Stomach (tissue), 8 donors: ENCODE measurements at regions not wholly inside any gene's neighbourhood (a gene's known extent, or its start where the extent isn't known, plus 50 kb on each side); places are given as distances from the start of the nearest gene placed in this dataset.
A peak's percentile ranks its signal among the peaks of the same experiment; 100 is the strongest.

Experiments used
- DNase-seq, 2 donors: peaks; one replicate each; pipeline versions ENCODE4 v3.0.0 to v3.0.0-alpha.2; 2013 to 2019
- H3K27ac ChIP-seq, 5 donors: fragments of 200-600 bp in 4 of 5; sonication (generic) in 4 of 5; one replicate each; pipeline ENCODE4 v1.5.1; 2013 to 2019; ENCODE audit warnings: mild to moderate bottlenecking in 1 of 5, moderate library complexity in 1 of 5
- H3K27me3 ChIP-seq, 3 donors: fragments of 200-600 bp; sonication (generic); one replicate each; pipeline ENCODE4 v1.5.1; 2017 to 2019; ENCODE audit warnings: mixed run types in 1 of 3
- H3K36me3 ChIP-seq, 4 donors: fragments of 200-600 bp; sonication (generic); 1 replicate in 3 of 4; 2 replicates in 1 of 4; pipeline ENCODE4 v1.5.1; 2016 to 2019
- H3K4me1 ChIP-seq, 4 donors: fragments of 200-600 bp; sonication (generic); one replicate each; pipeline ENCODE4 v1.5.1; 2016 to 2019
- H3K4me3 ChIP-seq, 4 donors: fragments of 200-600 bp; sonication (generic) in 3 of 4; one replicate each; pipeline ENCODE4 v1.5.1; 2016 to 2019; ENCODE audit warnings: mild to moderate bottlenecking in 1 of 4
- H3K9me3 ChIP-seq, 4 donors: fragments of 200-600 bp; sonication (generic); one replicate each; pipeline ENCODE4 v1.5.1; 2016 to 2019
- EP300 ChIP-seq: sonication (generic); formaldehyde crosslinking; IDR thresholded peaks from one replicate; pipeline ENCODE4 v1.6.1; 2017; ENCODE audit warnings: antibody characterized with exemption
- POLR2A ChIP-seq, 4 donors: fragments of 450-650 bp; IDR thresholded peaks; one replicate each; pipeline ENCODE4 v1.6.1; 2016; ENCODE audit warnings: antibody characterized with exemption in 4 of 4, control low read depth in 2 of 4, mild to moderate bottlenecking in 1 of 4, moderate library complexity in 1 of 4
- POLR2AphosphoS5 ChIP-seq, 3 donors: sonication (generic); formaldehyde crosslinking; IDR thresholded peaks; one replicate each; pipeline ENCODE4 v1.6.1; 2016; ENCODE audit warnings: antibody characterized with exemption in 3 of 3
- WGBS, 5 donors: extraction: QIAGEN DNeasy Blood & Tissue Kit in 3 of 5; methylation state at CpG; one replicate each; pipeline versions ENCODE4 v1.1.5 to v1.1.7; 2013 to 2018; 5-methylcytosine and 5-hydroxymethylcytosine counted together
- intact Hi-C: fragments of 100-400 bp; cut with DNase I; formaldehyde crosslinking; loops from one replicate; pipeline ENCODE4 v1.15.1; 2023; ENCODE audit warnings: low total_unique reads
- TF ChIP-seq, protein P1 (sequence below), 7 experiments: fragments of 450-650 bp in 4 of 7; fragments of 200-600 bp in 3 of 7; sonication (generic) in 3 of 7; IDR thresholded peaks; one replicate each; pipeline ENCODE4 v1.5.1; 2016 to 2019; ENCODE audit warnings: antibody characterized with exemption in 7 of 7, control low read depth in 2 of 7, mild to moderate bottlenecking in 1 of 7
- donor health status: healthy with polysubstance abuse.
- donor health status: Bipolar disorder and iron deficiency.
- donor health status: healthy.

DNA sequence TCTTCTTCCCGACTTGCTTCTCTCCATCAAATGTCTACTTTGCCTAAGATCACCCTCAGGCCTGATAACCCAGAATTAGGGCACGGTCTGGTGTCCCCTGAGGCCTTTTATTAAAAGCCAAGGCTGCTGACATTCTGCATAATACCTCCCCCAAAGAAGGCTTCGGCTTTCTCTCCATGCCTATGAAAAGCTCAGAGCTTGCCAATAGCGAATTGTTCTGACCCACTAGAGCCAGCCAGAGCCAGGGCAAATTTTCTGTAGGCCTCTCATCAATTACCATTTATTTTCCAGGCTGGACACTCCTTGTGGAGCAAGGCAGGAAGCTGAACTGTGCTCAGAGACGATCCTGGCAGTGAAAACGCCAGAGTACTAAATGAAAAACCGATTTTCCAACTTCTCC, 64.3 kb upstream of the ADRB1 start:
- no peak overlapping the region for H3K27ac ChIP-seq
- WGBS, 5 donors = 81 to 91% (median 91%) methylated on average over 7 of the region's 7 CpGs
- TF ChIP-seq, protein P1, sequence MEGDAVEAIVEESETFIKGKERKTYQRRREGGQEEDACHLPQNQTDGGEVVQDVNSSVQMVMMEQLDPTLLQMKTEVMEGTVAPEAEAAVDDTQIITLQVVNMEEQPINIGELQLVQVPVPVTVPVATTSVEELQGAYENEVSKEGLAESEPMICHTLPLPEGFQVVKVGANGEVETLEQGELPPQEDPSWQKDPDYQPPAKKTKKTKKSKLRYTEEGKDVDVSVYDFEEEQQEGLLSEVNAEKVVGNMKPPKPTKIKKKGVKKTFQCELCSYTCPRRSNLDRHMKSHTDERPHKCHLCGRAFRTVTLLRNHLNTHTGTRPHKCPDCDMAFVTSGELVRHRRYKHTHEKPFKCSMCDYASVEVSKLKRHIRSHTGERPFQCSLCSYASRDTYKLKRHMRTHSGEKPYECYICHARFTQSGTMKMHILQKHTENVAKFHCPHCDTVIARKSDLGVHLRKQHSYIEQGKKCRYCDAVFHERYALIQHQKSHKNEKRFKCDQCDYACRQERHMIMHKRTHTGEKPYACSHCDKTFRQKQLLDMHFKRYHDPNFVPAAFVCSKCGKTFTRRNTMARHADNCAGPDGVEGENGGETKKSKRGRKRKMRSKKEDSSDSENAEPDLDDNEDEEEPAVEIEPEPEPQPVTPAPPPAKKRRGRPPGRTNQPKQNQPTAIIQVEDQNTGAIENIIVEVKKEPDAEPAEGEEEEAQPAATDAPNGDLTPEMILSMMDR (IDR thresholded peaks at IDR 0.05) = no peak
- no peak for TF ChIP-seq POLR2A (IDR thresholded peaks at IDR 0.05)
- no peak for TF ChIP-seq POLR2AphosphoS5 (IDR thresholded peaks at IDR 0.05)
- TF ChIP-seq EP300 = no peak
- no peak for DNase-seq
- no peak overlapping the region for H3K4me3 ChIP-seq
- intact Hi-C loops = no loop called here
- no peaks in the 10 kb centered on the region for H3K27me3 ChIP-seq
- peaks cover 11 to 16% (median 13%) of the 10 kb centered on the region in 4 donors for H3K4me1 ChIP-seq
- no peaks in the 10 kb centered on the region for H3K36me3 ChIP-seq
- H3K9me3 ChIP-seq = no peaks in the 10 kb centered on the region

- no peaks in the 10 kb centered on the region for H3K9me3 ChIP-seq
- DNase-seq = no peak
- peaks cover 11 to 16% (median 13%) of the 10 kb centered on the region in 4 donors for H3K4me1 ChIP-seq
- H3K36me3 ChIP-seq = no peaks in the 10 kb centered on the region
- intact Hi-C loops = no loop called here
- TF ChIP-seq POLR2AphosphoS5 (IDR thresholded peaks at IDR 0.05) (no peak), POLR2A (IDR thresholded peaks at IDR 0.05) (no peak), EP300 (no peak)
- TF ChIP-seq, protein P1 (IDR thresholded peaks at IDR 0.05) = no peak
- H3K27me3 ChIP-seq = no peaks in the 10 kb centered on the region
- no peak overlapping the region for H3K27ac ChIP-seq
- 81 to 93% (median 84%) methylated on average over 3 of the region's 3 CpGs for WGBS, 5 donors
- no peak overlapping the region for H3K4me3 ChIP-seq
Observed at GRCh38 chr10:113980408-113981087, 63.1 kb upstream of the ADRB1 start.

- intact Hi-C loops = no loop called here
- H3K36me3 ChIP-seq = no peaks in the 10 kb centered on the region
- H3K9me3 ChIP-seq = no peaks in the 10 kb centered on the region
- TF ChIP-seq POLR2A (IDR thresholded peaks at IDR 0.05) = no peak
- TF ChIP-seq, protein P1 (IDR thresholded peaks at IDR 0.05) = no peak
- no peak for TF ChIP-seq EP300
- no peak for TF ChIP-seq POLR2AphosphoS5 (IDR thresholded peaks at IDR 0.05)
- no peak for DNase-seq
- H3K27ac ChIP-seq = peak overlapping the region; percentile 35 to 82 (median 61)
- no peaks in the 10 kb centered on the region for H3K27me3 ChIP-seq
- H3K4me3 ChIP-seq = no peak overlapping the region
- H3K4me1 ChIP-seq = peaks cover 11 to 16% (median 13%) of the 10 kb centered on the region in 4 donors
Observed at GRCh38 chr10:113982296-113982695, 61.4 kb upstream of the ADRB1 start.

DNA sequence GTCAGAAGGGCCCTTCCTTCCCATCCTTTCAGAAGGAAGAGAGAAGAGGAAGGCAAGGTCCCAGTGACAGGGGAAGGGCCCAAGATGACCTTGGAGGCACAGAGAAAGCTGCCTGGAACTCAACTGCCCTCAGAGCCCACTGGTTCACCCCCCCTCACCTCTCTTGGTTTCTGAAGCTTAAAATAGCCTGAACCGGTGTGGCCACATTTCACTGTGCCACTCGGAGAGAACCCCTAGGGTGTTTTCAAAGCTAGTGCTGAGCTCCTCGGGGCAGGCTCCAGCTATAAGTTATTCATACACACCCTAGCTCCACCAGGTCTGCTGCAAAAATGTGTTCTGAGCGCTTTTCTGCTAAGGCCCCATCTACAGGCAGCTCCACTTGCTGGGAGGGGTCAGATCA, 60.9 kb upstream of the ADRB1 start:
- intact Hi-C loops = no loop called here
- H3K4me3 ChIP-seq = no peak overlapping the region
- DNase-seq = peak; percentile 86
- TF ChIP-seq EP300 (no peak), POLR2A (IDR thresholded peaks at IDR 0.05) (no peak), POLR2AphosphoS5 (IDR thresholded peaks at IDR 0.05) (peak in 1 of 3 donors; percentile 16)
- no peaks in the 10 kb centered on the region for H3K9me3 ChIP-seq
- WGBS, 5 donors = 22 to 55% (median 31%) methylated on average over 4 of the region's 4 CpGs
- no peaks in the 10 kb centered on the region for H3K36me3 ChIP-seq
- H3K27me3 ChIP-seq = no peaks in the 10 kb centered on the region
- peak overlapping the region; percentile 35 to 82 (median 63) for H3K27ac ChIP-seq
- H3K4me1 ChIP-seq = peaks cover 11 to 16% (median 13%) of the 10 kb centered on the region in 4 donors

GRCh38 chr10:113983552-113983951, 60.1 kb upstream of the ADRB1 start:
- DNase-seq = no peak
- H3K4me3 ChIP-seq = no peak overlapping the region
- no peak for TF ChIP-seq POLR2AphosphoS5 (IDR thresholded peaks at IDR 0.05)
- TF ChIP-seq POLR2A (IDR thresholded peaks at IDR 0.05) = no peak
- TF ChIP-seq, protein P1 (IDR thresholded peaks at IDR 0.05) = no peak
- no peak for TF ChIP-seq EP300
- peaks cover 11 to 16% (median 13%) of the 10 kb centered on the region in 4 donors for H3K4me1 ChIP-seq
- H3K36me3 ChIP-seq = no peaks in the 10 kb centered on the region
- 77 to 91% (median 81%) methylated on average over 3 of the region's 3 CpGs for WGBS, 5 donors
- no peaks in the 10 kb centered on the region for H3K9me3 ChIP-seq
- intact Hi-C loops = no loop called here
- no peaks in the 10 kb centered on the region for H3K27me3 ChIP-seq
- peak overlapping the region in 4 of 5 donors; percentile 35 to 82 (median 63) for H3K27ac ChIP-seq
